OCI-LY1 (cell line): ENCODE measurements at regions not wholly inside any gene's neighbourhood (a gene's known extent, or its start where the extent isn't known, plus 50 kb on each side); places are given as distances from the start of the nearest gene placed in this dataset.
"Not testable (repeated sequence)": the region's sequence is repeated elsewhere in the genome, so short reads cannot be mapped to it uniquely, and the experiment has no call there.

ENCODE experiments used
- H2AFZ ChIP-seq: fragments of 200-600 bp; sonication (generic), shearing (Covaris generic); 2 replicates; pipeline ENCODE4 v1.6.0; 2014; ENCODE audit warnings: antibody characterized with exemption, mild to moderate bottlenecking, low read length
- H3F3A ChIP-seq: fragments of 200-600 bp; sonication (generic), shearing (Covaris generic); 2 replicates; pipeline ENCODE4 v1.6.0; 2014; ENCODE audit warnings: mild to moderate bottlenecking, antibody characterized with exemption, low read length, moderate library complexity; ENCODE audit not compliant: insufficient read depth
- H3K27ac ChIP-seq: fragments of 200-600 bp; sonication (generic); 2 replicates; pipeline ENCODE4 v1.5.1; 2014; ENCODE audit warnings: low read length, mixed run types, mild to moderate bottlenecking, low read depth; ENCODE audit not compliant: poor library complexity, severe bottlenecking
- H3K27me3 ChIP-seq: fragments of 200-600 bp; sonication (generic); 2 replicates; pipeline ENCODE4 v1.6.0; 2014; ENCODE audit warnings: antibody characterized with exemption, mild to moderate bottlenecking, low read length, moderate library complexity; ENCODE audit not compliant: insufficient read depth
- H3K36me3 ChIP-seq: fragments of 200-600 bp; sonication (generic); 2 replicates; pipeline ENCODE4 v1.6.1; 2014; ENCODE audit warnings: mild to moderate bottlenecking, antibody characterized with exemption, low read length, moderate library complexity, mixed read lengths; ENCODE audit not compliant: insufficient read depth
- H3K4me1 ChIP-seq: fragments of 200-600 bp; sonication (generic); 2 replicates; pipeline ENCODE4 v1.5.1; 2014; ENCODE audit warnings: mild to moderate bottlenecking, low read length, moderate library complexity; ENCODE audit not compliant: insufficient read depth, severe bottlenecking
- H3K4me2 ChIP-seq: fragments of 200-600 bp; sonication (generic), shearing (Covaris generic); 2 replicates; pipeline ENCODE4 v1.6.1; 2014; ENCODE audit warnings: low read length
- H3K4me3 ChIP-seq: fragments of 200-600 bp; sonication (generic); 2 replicates; pipeline ENCODE4 v1.5.1; 2014; ENCODE audit warnings: low read length, low read depth, mild to moderate bottlenecking, mixed read lengths; ENCODE audit not compliant: poor library complexity, severe bottlenecking
- H3K79me2 ChIP-seq: fragments of 200-600 bp; shearing (Covaris generic); 2 replicates; pipeline ENCODE4 v1.6.1; 2016; ENCODE audit warnings: mixed run types, low read length, mixed read lengths; ENCODE audit not compliant: insufficient read depth
- H3K9ac ChIP-seq: fragments of 200-600 bp; sonication (generic), shearing (Covaris generic); 2 replicates; pipeline ENCODE4 v1.6.1; 2014; ENCODE audit warnings: mild to moderate bottlenecking, low read length, mixed read lengths
- H3K9me2 ChIP-seq: fragments of 200-600 bp; sonication (generic), shearing (Covaris generic); 2 replicates; pipeline ENCODE4 v1.6.1; 2014; ENCODE audit warnings: low read depth, mild to moderate bottlenecking, low read length, mixed read lengths
- H3K9me3 ChIP-seq: fragments of 200-600 bp; shearing (Covaris generic); 2 replicates; pipeline ENCODE4 v1.6.1; 2014; ENCODE audit warnings: low read length, mixed read lengths
- H4K20me1 ChIP-seq: fragments of 200-600 bp; sonication (generic), shearing (Covaris generic); 2 replicates; pipeline ENCODE4 v1.6.0; 2016; ENCODE audit warnings: mild to moderate bottlenecking, low read length; ENCODE audit not compliant: insufficient read depth
- EZH2 ChIP-seq: fragments of 200-600 bp; sonication (generic), shearing (Covaris generic); IDR thresholded peaks from 2 replicates; pipeline ENCODE4 v1.8.0; 2017; ENCODE audit warnings: borderline replicate concordance, mixed run types, mild to moderate bottlenecking, antibody characterized with exemption, low read length, moderate library complexity, mixed read lengths
- TF ChIP-seq, protein P1 (sequence below): fragments of 200-600 bp; sonication (generic), shearing (Covaris generic); IDR thresholded peaks from 2 replicates; pipeline ENCODE4 v1.5.1; 2017; ENCODE audit warnings: mild to moderate bottlenecking, antibody characterized with exemption, low read length, moderate library complexity, mixed read lengths

DNA sequence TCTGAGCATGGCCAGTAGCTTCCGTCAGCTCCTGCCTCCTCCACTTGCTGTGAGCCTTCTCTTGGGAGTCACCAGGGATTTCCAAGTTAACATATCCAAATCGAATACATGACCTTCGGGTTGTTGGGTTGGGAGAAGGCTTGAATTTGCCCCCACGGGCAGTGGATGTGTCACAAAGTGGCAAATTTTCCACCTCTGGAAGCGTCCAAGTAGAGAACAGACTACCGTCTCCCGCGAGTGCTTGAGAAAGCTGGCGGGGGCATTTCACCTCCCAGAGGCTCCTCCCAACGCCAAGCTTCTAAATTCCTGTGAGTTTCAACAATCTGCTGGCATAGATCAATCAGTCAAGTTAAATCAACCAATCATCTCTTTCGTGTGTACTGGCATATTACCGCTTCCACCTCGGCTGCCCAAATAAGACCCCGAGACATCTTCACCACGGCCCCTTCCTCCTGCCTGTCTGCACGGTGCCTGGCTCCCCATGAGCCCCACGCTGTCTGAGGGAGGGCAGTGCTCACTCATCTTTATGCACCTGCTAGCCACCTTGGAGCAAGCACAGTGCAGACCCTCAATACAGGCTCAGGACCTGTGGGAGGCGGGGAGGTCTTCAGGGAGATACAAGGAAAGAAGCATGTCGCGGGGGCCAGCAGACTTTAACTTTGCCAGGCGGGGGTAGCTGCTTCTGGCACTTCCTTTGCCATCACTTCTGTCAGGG, 79.1 kb downstream of the MRPL36 start:
- Histone ChIP-seq H3K27me3 (no peaks in the 10 kb centered on the region; the same call in 1 of the 2 replicates), H2AFZ (no peak overlapping the region), H3F3A (no peaks in the 10 kb centered on the region), H3K4me1 (no peaks in the 10 kb centered on the region), H3K4me3 (no peak overlapping the region), H4K20me1 (no peaks in the 10 kb centered on the region), H3K27ac (no peak overlapping the region), H3K79me2 (no peaks in the 10 kb centered on the region), H3K4me2 (no peak overlapping the region), H3K9me3 (peaks cover 10% of the 10 kb centered on the region), H3K9ac (no peak overlapping the region), H3K36me3 (peaks cover 5% of the 10 kb centered on the region; the same call in 1 of the 2 replicates), H3K9me2 (no peaks in the 10 kb centered on the region)
- TF ChIP-seq, protein P1, sequence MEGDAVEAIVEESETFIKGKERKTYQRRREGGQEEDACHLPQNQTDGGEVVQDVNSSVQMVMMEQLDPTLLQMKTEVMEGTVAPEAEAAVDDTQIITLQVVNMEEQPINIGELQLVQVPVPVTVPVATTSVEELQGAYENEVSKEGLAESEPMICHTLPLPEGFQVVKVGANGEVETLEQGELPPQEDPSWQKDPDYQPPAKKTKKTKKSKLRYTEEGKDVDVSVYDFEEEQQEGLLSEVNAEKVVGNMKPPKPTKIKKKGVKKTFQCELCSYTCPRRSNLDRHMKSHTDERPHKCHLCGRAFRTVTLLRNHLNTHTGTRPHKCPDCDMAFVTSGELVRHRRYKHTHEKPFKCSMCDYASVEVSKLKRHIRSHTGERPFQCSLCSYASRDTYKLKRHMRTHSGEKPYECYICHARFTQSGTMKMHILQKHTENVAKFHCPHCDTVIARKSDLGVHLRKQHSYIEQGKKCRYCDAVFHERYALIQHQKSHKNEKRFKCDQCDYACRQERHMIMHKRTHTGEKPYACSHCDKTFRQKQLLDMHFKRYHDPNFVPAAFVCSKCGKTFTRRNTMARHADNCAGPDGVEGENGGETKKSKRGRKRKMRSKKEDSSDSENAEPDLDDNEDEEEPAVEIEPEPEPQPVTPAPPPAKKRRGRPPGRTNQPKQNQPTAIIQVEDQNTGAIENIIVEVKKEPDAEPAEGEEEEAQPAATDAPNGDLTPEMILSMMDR: no peak
- no peak for TF ChIP-seq EZH2

DNA sequence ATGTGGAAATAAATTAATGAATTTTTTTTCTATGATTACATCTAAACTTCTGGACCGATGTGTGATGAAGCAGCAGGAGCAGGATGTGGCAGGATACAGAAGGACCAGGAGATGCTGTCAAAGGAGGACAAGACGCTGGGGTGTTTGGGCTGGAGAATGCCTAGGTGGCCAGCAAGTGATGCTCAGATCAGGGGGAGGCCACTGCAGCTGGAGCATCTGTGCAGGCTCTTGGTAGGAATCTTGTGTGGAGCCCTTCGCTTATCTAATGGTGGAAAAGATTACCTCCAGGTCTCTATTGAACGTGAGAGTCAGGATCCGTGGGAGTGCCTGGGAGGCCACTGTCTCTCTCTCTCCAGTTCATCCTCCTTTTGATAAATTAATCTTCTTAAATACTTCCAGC, 79.8 kb downstream of the MRPL36 start:
- Histone ChIP-seq H3F3A (no peaks in the 10 kb centered on the region), H3K9me3 (peaks cover 10% of the 10 kb centered on the region), H3K9me2 (no peaks in the 10 kb centered on the region), H4K20me1 (no peaks in the 10 kb centered on the region), H3K36me3 (peaks cover 5% of the 10 kb centered on the region; the same call in 1 of the 2 replicates), H3K9ac (no peak overlapping the region), H3K4me2 (no peak overlapping the region), H3K4me3 (no peak overlapping the region), H3K27ac (no peak overlapping the region), H3K4me1 (no peaks in the 10 kb centered on the region), H2AFZ (no peak overlapping the region), H3K27me3 (no peaks in the 10 kb centered on the region; the same call in 1 of the 2 replicates), H3K79me2 (no peaks in the 10 kb centered on the region)
- no peak for TF ChIP-seq EZH2
- TF ChIP-seq, protein P1: no peak

DNA sequence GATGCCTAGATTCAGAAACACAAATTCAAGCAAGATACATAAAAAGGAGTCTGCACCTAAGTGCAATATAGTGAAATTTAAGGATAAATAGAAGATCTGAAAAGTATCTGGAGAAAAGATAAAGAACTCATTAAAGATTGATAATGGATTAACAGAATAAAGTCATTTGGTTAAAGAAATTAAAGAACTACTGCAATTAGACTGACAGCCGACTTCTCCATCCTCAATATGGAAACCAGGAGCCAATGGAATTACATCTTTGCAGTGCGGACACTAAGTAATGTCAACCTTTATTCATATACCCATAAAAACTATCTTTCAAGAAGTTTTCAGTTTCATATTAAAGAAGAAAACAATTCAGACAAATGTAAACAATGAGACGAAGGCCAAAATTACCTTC, 81.0 kb downstream of the MRPL36 start:
- Histone ChIP-seq H4K20me1 (no peaks in the 10 kb centered on the region), H3K9ac (no peak overlapping the region), H3K4me1 (no peaks in the 10 kb centered on the region), H3F3A (no peaks in the 10 kb centered on the region), H3K9me3 (peaks cover 10% of the 10 kb centered on the region), H3K4me2 (no peak overlapping the region), H3K4me3 (no peak overlapping the region), H3K27ac (no peak overlapping the region), H3K79me2 (no peaks in the 10 kb centered on the region), H2AFZ (no peak overlapping the region), H3K27me3 (no peaks in the 10 kb centered on the region; the same call in 1 of the 2 replicates), H3K36me3 (peaks cover 5% of the 10 kb centered on the region; the same call in 1 of the 2 replicates), H3K9me2 (no peaks in the 10 kb centered on the region)
- TF ChIP-seq EZH2: no peak
- TF ChIP-seq, protein P1: no peak

DNA sequence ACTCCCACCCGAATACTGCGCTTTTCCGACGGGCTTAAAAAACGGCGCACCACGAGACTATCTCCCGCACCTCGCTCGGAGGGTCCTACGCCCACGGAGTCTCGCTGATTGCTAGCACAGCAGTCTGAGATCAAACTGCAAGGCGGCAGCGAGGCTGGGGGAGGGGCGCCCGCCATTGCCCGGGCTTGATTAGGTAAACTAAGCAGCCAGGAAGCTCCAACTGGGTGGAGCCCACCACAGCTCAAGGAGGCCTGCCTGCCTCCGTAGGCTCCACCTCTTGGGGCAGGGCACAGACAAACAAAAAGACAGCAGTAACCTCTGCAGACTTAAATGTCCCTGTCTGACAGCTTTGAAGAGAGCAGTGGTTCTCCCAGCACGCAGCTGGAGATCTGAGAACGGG, 89.5 kb downstream of the MRPL36 start:
- H3K9me2 ChIP-seq, H3K4me2 ChIP-seq, H2AFZ ChIP-seq, H3K36me3 ChIP-seq, H3F3A ChIP-seq, H3K27ac ChIP-seq, H3K4me1 ChIP-seq, H3K9me3 ChIP-seq, H3K27me3 ChIP-seq, H3K4me3 ChIP-seq, H4K20me1 ChIP-seq, H3K79me2 ChIP-seq, H3K9ac ChIP-seq: not testable (repeated sequence)
